ENCODE measurements at regions not wholly inside any gene's neighbourhood (a gene's known extent, or its start where the extent isn't known, plus 50 kb on each side); places are given as distances from the start of the nearest gene placed in this dataset.
"Not testable (repeated sequence)": the region's sequence is repeated elsewhere in the genome, so short reads cannot be mapped to it uniquely, and the experiment has no call there.

DNA sequence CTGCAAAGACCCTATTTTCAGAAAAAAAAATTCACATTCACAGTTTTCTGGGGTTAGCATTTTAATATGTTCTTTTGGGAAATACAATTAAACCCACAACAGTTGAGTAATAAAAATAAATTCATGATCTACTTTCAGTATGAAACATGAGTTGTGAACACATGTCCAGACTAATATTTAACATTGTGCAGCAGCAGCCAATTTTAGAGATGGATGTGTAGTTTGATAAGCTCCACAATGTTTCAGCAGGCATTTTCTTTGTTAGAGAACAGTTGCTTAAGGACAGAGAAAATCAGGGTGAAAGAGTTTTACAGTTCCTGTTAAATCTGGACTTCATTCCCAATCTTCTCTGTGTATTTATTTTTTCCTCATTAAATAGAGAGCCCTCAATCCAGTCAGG lies 519.5 kb downstream of the PIK3C3 start:
- no peak for DNase-seq (ENCODE audit: low spot score)

DNA sequence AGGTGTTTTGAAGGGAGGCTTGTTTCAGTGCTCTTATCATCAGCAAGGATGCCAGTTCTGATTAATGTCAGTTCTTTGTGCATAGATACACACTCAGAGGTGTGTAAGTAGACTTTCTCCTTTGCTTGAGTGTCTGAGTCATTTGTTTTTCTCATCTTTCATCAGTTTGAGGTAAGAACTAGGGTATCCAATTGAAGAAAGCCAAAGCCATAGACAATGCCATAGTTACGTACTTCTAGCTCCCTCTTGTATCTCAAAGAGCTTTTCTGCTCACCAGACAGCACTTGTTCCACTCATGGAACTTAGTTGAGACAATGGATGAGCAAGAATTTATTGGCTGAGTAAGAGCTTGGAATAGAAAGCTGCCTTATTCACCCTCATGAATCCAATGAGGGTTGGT lies 520.1 kb downstream of the PIK3C3 start:
- DNase-seq (ENCODE audit: low spot score): no peak

DNA sequence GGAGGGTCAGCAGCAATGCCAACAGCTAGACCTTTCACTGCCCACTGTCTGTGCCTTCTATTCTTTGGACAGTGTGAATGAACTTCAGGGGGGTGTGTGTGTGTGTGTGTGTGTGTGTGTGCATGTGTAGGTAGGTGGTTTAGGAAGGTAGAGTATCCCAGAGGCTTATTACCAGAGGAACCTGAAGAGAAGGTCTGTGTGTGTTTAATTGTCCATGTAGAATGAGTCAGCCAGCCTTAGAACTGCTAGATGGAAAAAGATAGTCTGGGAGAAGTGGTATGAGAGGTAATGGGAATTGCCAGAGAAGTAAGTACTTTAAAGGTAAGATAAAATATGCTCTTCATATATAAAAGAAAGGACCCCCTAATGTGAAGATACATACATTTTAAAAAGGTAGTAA lies 522.2 kb downstream of the PIK3C3 start:
- no peak for DNase-seq (ENCODE audit: low spot score)

DNA sequence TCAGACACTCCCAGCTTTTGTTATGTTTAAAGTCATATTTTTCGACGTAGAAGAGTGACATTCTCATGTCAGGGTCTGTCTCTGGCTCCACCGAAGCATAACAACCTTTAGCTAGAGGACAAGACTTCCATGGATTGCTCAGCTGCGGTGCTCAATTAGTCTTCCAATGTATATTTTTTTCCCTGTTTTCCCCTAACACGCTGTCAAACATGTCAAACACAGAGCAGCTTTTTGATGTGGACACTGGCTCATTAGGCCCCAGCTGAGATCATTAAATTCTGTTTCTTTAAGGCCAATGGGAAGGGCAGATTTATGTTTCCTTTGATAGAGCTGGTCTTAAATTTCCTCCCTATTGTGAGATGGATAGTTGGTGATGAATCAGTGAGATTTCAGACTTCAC lies 525.4 kb downstream of the PIK3C3 start:
- DNase-seq (ENCODE audit: low spot score): no peak

DNA sequence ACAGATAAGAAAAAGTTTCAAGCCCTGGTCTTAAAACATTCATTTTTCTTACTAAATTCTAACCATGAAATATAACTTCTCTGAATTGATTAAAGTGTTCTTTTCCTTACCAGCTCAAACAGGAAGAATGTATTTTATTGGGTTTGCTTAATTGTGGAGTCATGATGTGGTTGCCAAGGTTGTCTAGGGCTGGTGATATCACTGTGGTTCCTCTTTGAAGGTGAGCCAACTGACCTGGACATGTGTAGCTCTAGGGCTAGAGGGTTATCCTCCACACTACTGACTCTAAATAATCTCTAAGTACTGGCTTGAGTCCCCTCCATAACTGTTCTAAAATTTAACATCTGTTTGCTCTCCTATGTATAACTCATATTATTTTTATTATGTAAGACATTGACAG lies 529.6 kb downstream of the PIK3C3 start:
- DNase-seq (ENCODE audit: low spot score): no peak

DNA sequence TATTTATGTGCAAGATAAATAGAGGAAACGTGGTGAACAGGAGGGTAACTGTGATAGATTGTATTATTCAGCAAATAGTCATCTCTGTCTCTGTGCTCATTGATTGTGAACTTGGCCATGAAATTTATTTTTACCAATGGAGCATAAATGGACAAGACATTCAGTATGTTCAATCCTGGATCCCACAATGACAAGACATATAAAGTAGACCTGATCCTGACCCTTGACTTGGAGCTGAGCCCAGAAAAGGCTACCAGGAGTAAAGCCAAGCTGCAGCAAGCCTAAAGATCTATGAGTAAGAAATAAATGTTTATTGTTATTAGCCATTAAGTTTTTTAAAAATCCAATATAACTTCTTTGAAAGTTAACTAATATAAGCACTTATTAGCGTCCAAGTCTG lies 531.2 kb downstream of the PIK3C3 start:
- no peak for DNase-seq (ENCODE audit: low spot score)

DNA sequence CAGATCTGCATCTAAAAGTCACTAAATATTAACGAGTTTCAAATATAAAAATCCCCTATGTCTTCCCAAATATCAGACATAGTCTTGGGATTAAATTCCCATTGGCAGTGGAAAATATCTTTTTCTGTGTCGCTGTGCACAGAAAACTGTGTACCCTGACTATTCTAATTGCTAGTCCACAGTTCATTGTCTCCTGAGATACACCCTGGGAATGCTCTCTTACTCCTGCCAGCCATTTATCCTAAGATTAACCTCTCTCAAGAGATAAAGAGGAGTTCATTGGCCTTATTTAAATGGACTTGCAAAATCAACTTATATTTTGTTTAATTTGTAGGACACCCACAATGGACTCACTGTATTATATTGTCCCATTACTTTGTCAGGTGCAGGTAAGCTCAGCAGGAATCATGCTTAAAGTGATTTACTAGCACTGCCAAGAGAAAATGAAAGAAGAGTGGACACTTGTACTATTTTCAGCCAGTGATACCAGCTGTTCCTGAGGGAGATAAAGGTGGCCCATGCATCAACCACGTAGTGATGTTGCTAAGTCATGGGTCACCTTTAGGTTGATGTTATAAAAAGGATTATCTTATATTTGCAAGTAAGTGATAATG lies 553.8 kb downstream of the PIK3C3 start:
- DNase-seq (ENCODE audit: low spot score): no peak

DNA sequence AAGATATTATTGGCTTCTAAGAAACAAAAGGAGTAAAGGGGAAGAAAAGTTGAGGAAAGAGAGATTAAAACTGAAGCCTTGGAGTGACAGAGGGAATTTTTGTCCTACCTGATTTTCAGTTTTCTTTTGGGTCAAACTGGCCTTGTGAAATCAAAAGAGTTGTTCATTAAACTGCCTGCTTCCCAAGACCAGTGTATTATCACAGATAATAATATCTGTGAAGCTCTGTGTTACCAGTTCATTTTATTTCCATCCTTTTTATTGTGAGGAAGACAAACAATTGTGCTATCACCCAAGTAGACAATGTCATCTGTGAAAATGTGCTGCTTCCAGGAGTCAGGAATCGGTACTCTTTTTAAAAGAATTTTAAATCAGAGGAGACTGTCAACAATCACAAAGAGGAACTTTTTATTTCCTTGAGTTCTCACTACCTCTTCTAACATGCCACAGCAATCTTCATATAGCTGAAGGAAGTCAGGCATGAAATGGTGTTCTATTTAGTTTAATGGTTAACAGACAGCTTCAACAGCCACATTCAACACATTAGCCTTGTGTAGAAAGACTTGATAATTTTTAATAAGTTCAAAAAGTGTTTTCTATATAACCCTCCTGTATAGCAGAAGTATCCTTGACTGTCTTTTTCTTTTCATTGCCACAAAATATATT lies 554.8 kb downstream of the PIK3C3 start:
- DNase-seq (ENCODE audit: low spot score): no peak

DNA sequence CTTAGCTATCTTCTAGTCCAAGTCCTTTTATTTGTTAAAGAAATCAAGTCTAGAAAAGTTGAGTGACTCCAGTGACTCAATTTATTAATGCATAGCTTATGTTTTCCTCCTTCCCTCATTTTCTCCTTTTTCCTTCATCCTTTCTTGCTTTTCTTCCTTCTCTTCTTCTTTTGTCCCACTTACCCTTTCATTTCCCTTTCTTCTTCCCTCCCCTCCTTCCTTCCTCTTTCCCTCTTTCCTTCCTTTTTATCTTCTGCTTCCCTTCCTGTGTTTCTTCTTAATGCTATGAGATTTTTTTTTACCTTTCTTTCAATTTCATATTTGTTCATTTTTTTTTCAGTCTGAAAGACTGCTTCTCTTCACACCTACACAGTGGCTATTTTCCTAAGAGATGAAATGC lies 555.5 kb downstream of the PIK3C3 start:
- no peak for DNase-seq (ENCODE audit: low spot score)

DNA sequence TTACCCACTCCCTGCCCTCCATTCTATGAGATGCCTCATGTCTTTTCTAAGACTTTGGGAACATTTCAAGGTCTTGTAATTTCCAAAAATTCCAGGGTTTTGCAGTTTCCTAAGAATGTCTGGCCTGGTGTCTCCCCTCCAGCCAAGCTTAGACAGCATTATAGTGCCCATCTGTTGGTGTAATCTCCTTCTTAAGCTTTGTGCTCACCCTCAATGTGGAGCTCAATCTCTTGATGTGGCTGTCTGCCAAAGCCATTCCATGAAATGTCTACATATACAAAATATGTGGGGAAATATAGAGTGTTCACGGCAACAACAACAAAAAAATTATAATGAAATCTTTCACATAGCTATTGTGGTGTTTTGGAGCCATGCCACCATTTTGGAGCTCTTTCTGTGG lies 558.4 kb downstream of the PIK3C3 start:
- DNase-seq (ENCODE audit: low spot score): no peak

DNA sequence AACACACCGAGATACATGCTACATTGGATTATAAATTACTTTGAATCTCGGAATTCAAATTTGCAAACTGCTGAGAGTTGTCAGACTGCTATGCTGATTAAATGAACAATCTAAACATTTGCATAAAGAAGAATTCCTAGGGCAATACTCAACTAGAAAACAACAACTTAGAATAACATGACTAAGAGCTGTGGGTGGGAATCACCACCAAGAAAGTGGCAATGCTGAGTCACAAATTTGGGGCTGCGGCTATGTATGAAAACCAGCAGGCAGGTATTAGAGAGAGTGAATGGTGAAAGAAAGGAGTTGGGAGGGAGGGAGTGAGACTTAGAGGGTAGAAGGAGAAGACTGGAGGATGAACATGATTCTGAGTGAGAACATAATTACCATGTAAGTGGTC lies 559.5 kb downstream of the PIK3C3 start:
- no peak for DNase-seq (ENCODE audit: low spot score)

DNA sequence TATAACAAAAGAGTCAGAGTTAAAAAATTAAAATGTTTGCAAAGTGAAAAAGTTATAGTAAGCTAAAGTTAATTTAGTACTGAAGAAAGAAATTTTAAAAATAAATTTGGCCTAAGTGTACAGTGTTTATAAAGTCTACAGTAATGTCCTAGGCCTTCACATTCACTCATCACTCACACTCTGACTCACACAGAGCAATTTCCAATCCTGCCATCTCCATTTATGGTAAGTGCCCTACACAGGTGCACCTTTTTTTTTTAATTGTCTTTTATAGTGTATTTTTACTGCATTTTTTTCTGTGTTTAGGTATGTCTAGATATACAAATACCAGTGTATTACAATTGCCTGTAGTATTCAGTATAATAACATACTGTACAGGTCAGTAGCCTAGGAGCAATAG lies 562.9 kb downstream of the PIK3C3 start:
- DNase-seq (ENCODE audit: low spot score): no peak

DNA sequence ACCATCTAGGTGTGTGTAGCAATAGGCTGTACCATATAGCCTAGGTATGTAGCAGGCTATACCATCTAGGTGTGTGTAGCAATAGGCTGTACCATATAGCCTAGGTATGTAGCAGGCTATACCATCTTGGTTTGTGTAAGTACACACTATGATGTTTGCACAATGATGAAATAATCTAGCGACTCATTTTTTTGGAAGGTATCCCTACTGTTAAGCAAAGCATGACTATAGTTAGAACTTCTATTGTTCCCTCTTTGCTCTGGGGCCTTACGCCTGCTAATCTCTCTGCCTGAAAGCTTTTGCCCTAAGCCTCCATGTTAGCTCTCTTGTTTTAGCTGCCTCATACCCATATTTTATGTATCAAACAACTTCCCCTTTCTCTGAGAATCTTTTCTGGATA lies 563.3 kb downstream of the PIK3C3 start:
- not testable (repeated sequence) for DNase-seq (ENCODE audit: low spot score)

DNA sequence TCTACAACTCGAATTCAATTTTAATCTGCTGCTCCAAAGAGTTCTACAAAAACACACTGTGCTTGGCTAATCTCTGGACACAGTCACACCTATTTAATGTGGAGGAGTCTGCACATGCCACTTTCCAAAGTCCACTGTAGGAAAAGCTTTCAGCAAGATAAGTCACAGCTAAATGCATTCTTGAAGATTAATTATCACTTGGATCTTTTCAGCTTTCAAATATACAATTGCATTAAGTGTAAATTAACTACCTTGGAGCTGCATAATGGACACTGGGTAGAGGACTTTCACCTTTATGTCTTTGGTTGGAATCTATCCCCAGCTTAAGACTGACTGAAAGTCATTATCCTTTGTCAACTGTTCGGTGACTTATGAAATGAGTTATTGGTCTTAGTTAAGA lies 565.1 kb downstream of the PIK3C3 start:
- no peak for DNase-seq (ENCODE audit: low spot score)

DNA sequence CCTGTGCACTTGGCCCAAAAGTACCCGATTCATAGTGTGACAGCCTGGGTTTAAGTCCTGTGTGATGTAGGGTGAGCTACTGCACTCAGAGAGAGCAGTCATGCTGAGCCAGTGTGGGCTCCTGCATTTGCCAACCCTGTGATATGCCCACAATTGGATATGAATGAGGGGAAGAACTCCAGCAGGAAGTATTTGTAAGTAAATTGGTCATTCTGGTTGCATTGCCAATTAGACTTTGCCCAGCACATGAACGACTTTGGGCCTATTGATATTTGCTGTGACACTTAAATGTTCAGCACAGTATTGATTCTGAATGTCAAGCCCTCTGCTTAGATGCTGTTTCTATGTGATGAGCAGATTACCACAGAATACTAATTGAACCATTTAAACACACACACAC lies 570.9 kb downstream of the PIK3C3 start:
- no peak for DNase-seq (ENCODE audit: low spot score)

DNA sequence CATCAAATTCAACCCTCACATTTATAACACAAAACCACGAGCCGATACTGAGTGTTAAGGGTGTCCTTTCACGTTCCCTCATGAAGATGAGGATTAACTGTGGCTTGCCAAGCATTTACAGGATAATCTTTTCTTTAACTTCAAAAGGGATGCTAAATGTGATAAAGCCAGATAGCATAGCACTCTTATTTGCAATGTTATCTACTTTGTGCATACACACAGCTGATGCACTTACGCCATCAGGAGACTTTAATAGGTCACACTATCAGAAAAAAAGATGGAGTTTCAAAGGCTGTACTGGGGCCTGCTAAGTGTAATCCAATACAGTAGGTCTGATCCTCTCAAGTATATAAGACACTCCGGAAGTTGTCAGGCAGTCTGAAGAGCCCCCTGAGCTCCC lies 572.7 kb downstream of the PIK3C3 start:
- no peak for DNase-seq (ENCODE audit: low spot score)

DNA sequence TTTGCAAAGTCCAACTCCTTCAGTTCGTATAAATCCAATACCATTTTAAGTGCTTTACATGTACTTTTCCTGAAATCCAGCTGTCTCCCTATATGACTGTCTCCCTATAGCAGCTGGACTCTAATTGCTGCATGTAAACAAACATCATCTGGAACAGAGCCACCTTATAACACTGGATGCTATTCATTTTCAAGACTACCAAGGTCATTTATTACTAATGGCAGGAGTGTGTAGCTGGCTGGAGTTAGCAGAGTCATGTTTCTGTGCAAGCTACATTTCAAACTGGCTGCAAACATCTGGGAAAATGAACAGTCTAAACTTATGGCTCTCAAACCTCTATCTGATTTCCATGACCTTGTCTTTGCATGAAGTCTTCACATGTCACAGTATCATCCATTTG lies 575.2 kb downstream of the PIK3C3 start:
- no peak for DNase-seq (ENCODE audit: low spot score)

DNA sequence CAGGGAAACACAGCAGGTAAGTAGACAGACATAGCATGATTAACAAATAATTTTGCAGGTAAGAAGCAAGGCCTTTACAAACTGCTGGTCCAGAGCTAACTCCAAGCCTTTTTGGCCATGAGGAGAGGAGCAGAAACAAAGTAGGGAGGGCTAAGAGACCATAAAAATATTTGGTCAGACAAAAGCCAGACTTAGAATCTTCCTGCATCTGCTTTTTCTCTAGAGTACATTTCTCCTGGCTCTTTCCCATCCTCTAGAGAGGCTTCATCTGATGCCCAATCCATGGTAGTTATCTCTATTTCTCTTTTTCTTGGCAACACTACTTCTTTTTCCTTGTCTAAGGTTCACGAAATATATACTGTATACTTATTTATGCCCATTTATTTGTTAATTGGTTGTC lies 577.1 kb downstream of the PIK3C3 start:
- DNase-seq (ENCODE audit: low spot score): no peak

DNA sequence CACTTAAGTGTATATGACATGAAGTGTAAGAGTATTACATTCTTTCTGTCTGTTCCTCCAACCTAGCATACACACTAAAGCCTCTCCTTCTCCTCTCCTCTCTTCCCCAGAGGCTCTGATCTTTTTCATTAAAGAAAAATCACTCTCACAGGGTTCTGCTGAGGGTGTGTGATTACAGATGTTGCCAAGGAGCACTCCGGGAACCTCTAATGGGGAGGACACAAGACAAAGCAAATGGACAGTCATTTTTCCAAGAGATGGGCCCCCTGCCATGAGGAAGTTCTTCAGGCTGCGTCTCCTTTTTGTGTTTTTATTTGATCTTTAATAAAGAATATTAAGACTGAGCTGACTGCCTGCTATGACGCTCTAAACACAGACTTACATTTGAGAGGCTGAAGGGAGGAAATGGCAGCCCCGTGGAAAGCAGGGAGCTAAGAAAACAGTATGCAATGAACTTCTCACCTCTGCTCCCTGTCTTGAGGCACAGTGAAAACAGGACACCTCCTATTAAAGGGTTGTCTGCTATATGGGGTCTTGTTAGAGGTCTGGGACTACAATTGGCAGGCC lies 578.1 kb downstream of the PIK3C3 start:
- no peak for DNase-seq (ENCODE audit: low spot score)

DNA sequence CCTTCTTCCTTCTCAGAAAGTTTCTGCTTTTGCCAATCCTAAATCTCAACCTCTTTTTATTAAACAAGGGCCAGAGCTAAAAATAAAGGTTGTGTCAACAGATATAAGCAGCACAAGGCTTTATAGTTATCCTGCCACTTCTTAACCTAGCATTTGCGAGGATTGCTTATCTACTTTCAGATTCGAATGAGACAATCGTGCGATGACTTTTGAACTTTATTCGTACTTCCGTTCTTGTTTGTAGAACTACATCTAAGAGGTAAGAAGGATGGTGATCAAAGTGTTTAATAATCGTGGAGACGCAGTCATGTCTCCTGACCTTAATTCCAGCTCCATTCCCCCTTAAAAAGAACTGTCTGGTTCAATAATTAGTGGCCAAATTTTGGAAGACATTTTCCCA lies 578.6 kb downstream of the PIK3C3 start:
- DNase-seq (ENCODE audit: low spot score): no peak

DNA sequence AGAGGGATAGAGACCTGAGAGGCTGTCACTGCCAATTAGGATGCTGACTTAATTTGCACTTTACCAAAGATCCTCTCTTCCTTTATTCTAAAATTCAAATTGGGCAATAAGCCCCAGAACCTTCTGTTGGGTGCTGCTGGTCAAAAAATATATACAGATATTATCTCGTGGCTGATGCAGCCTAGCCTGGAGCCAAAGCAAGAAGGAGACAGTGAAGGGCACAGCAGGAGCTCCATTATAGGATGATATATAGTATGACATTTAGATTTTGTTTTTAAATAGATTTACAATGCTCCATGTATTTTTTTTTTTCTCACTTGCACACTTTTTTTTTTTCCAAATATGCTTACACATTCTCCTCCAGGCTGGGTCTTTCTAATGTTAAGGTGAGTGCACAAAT lies 579.3 kb downstream of the PIK3C3 start:
- DNase-seq (ENCODE audit: low spot score): no peak

DNA sequence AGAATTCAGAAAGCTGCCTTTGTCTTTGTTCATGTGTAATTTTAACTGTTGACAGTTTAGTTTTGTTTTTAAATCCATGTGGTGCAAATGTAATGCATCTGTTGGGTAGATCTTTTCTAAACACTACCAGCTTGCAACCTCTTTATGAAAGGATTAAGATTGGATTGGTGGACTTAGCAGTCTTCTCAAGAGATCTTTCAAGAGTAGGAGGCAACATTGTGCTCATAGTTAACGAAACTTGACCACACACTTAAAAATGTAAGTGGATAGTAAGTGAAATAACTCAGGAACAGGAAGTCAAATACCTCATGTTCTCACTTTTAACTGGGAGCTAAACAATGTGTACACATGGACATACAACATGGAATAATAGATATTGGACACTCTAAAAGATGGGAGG lies 579.0 kb downstream of the RIT2 start:
- no peak for DNase-seq (ENCODE audit: low spot score)

DNA sequence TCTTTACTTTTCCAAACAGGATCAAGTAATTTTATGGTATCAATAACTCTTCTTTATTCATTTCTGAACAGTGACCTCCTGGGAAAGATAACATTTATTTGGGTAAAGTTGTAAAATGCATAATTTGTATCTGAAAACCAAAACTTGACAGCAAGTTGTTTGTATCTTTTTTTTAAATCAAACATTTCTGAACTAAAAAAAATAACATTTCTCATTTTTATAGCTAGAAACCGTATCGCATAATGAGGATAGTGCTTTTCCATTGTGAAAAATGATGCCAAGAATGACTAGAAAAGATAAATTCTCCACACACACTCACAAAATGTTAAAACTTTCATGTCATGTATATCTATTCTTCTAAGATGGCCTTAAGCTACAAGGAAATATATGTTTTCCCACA lies 578.2 kb downstream of the RIT2 start:
- no peak for DNase-seq (ENCODE audit: low spot score)

DNA sequence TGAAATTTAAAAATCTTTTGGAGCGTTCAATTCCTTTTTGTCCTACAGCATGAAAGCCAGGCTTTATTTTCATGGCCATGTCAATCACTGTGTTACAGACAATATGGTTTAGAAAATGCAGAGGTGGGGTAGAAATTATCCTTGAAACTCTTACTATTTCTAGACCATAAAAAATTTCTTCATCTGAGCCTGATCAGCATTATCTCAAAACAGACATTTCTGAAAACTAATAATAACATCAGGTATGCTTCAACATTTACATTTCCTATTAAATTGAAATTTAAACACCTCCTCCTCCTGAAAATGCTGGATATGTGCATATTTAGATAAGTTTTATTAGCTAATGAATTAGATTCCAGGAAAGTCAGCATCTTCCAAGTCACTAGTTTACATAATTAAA lies 570.6 kb downstream of the RIT2 start:
- no peak for DNase-seq (ENCODE audit: low spot score)
